Motor neuron (in vitro differentiated cells): ENCODE measurements at regions not wholly inside any gene's neighbourhood (a gene's known extent, or its start where the extent isn't known, plus 50 kb on each side); places are given as distances from the start of the nearest gene placed in this dataset.
"Not testable (repeated sequence)": the region's sequence is repeated elsewhere in the genome, so short reads cannot be mapped to it uniquely, and the experiment has no call there.

Experiments
- ATAC-seq, 8 experiments: fragments of 200-7000 bp; cut with Tn5 transposase; replicated peaks in 6 of 8; 2 replicates each; pipeline ENCODE4 v1.8.0; 2021; ENCODE audit warnings: mild to moderate bottlenecking in 8 of 8, moderate library complexity in 8 of 8
- H3K27ac ChIP-seq, 2 donors: fragments of 250-450 bp; sonication (Bioruptor Pico); 2 replicates each; pipeline ENCODE4 v1.9.0; 2021; ENCODE audit warnings: antibody characterized with exemption in 2 of 2, mild to moderate bottlenecking in 2 of 2, moderate library complexity in 1 of 2
- H3K4me1 ChIP-seq, 2 donors: fragments of 250-450 bp; sonication (Bioruptor Pico); replicated peaks in 1 of 2; 2 replicates each; pipeline ENCODE4 v1.6.1; 2021; ENCODE audit warnings: antibody characterized with exemption in 2 of 2, mild to moderate bottlenecking in 2 of 2, moderate library complexity in 1 of 2
- H3K4me3 ChIP-seq, 5 donors: fragments of 250-450 bp; sonication (Bioruptor Pico); 2 replicates each; pipeline ENCODE4 v1.9.0; 2021; ENCODE audit warnings: antibody characterized with exemption in 5 of 5, mild to moderate bottlenecking in 5 of 5, moderate library complexity in 4 of 5
- WGBS, 10 experiments: fragments of 450-650 bp; shearing (Covaris generic); methylation state at CpG; one replicate each; pipeline ENCODE4 v1.0.0; 2022; 5-methylcytosine and 5-hydroxymethylcytosine counted together
- in situ Hi-C, 9 experiments: fragments of 400-800 bp; cut with MboI; loops; one replicate each; pipeline ENCODE4 v1.15.0; 2021; ENCODE audit warnings: low sequenced_read_pairs in 9 of 9, low pct_unique_long_range_greater_than_20kb in 2 of 9; ENCODE audit not compliant: unreplicated experiment in 9 of 9

DNA sequence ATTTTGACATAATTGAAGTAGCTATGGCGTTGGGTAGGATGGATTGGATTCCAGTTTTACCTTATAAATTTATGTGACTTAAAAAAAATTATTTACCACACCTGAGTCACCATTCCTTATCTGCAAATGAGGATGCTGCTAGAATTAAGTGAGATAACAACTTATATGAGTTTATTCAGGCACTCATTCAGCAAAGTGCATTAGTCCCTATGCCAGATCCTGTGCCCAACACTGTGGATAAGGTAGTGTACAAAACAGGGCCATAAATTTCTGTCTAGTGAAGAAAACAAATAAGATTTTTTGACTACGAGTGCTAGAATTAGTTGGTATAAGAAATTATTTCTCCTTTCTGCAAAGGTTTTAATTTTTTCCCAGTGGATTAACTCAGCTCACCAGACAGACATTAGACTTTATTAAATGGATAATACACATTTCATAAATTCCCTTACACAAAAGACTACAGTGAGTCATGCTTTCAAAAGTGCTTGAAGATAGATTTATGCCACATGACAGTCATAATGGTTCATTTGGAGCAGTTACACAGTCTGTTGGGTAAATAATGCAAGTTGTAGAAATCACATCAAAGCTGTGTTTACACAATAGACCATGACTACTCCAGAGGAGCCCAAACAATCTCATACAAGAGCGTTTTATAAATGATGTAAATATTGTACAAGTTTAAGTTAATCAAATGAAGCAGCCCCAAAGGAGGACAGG, 129.9 kb upstream of the TGFBR2 start:
- peak in 6 of 8 experiments; percentile 45 to 96 (median 70) for ATAC-seq
- no peak overlapping the region for H3K27ac ChIP-seq
- 40 to 100% (median 81%) methylated on average over 1 to 3 of the region's 3 CpGs; no CpG with 5 or more reads in 1 of the 10 experiments for WGBS, 10 experiments
- no peak overlapping the region for H3K4me3 ChIP-seq
- H3K4me1 ChIP-seq, result no peaks in the 10 kb centered on the region
- in situ Hi-C loops, result no loop called here

DNA sequence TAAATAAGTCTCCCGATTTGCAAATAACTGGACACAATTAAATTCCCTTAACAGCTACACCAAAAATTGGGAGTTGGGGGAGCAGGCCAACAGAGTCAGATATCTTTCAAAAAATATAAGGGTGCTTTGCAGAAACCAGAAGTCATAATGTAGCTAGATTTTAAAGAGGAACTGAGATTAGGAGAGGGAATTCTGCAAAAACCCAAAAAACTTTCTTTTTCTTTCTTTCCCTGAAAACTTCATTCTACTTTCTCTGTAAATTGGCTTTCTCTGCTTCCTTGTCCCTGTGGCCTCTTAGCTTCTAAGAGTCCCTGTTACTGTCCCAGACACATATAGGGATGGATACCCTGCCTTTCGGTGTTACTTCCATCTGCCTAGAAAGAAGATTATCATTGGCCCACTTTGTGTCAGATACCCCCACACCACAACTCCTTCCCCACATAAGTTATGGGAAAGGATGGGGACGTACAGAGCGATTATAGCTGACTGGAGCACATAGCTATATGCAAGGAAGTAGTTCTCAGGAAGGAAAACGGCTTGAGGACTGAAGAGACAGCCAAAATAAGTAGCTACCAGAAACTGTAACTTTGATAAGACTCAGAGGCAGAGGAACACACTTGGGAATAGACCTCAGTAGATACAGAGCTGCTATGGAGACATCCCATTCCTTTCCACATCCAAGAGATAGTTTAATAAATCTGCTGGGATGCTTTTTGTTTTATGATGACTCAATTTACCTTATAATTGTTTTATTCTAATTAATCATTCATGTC, 129.1 kb upstream of the TGFBR2 start:
- Histone ChIP-seq H3K4me3 (no peak overlapping the region), H3K27ac (no peak overlapping the region), H3K4me1 (no peaks in the 10 kb centered on the region)
- ATAC-seq, result no peak
- in situ Hi-C loops, result no loop called here
- WGBS, 10 experiments, result 36 to 80% (median 69%) methylated on average over 2 to 5 of the region's 5 CpGs; no CpG with 5 or more reads in 1 of the 10 experiments

DNA sequence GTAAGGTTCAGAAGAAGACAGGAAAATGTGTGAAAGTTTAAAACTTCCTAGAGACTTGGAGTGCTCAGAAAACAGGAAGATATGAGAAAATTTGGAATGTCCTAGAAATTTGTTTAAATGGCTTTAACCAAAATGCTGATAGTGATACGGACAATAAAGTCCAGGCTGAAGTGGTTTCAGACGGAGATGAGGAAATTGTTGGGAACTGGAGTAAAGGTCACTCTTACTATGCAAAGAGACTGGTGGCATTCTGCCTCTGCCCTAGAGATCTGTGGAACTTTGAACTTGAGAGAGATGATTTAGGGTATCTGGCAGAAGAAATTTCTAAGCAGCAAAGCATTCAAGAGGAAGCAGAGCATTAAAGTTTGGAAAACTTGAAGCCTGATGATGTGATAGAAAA, 126.7 kb upstream of the TGFBR2 start:
- ATAC-seq, result not testable (repeated sequence)

GRCh38 chr3:30480156-30480555, 126.2 kb upstream of the TGFBR2 start:
- in situ Hi-C loops, H3K27ac ChIP-seq, H3K4me1 ChIP-seq, H3K4me3 ChIP-seq, ATAC-seq: not testable (repeated sequence)
- WGBS, 10 experiments, result 29 to 100% (median 78%) methylated on average over 1 of the region's 1 CpG; no CpG with 5 or more reads in 4 of the 10 experiments

More for the DNA sequence above, 126.7 kb upstream of the TGFBR2 start:
- WGBS, 10 experiments, result 67 to 100% (median 86%) methylated on average over 1 to 2 of the region's 2 CpGs; no CpG with 5 or more reads in 3 of the 10 experiments
- H3K27ac ChIP-seq, H3K4me1 ChIP-seq, H3K4me3 ChIP-seq, in situ Hi-C loops: not testable (repeated sequence)

DNA sequence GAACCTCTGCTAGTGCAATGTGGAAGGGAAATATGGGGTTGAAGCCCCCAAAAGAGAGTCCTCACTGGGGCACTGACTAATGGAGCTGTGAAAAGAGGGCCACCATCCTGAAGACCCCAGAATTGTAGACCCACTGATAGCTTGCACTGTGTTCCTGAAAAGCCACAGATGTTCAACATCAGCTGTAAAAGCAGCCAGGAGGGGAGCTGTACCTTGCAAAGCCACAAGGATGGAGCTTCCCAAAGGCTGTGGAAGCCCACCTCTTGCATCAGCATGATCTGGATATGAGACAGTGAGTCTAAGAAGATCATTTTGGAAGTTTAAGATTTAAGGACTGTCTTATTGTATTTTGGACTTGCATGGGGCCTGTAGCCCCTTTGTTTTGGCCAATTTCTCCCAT, 125.8 kb upstream of the TGFBR2 start:
- no peak for ATAC-seq
- in situ Hi-C loops, result no loop called here
- H3K4me1 ChIP-seq, result no peaks in the 10 kb centered on the region
- no peak overlapping the region for H3K27ac ChIP-seq
- H3K4me3 ChIP-seq, result no peak overlapping the region

GRCh38 chr3:30481241-30481640, 125.2 kb upstream of the TGFBR2 start:
- H3K27ac ChIP-seq, result no peak overlapping the region
- H3K4me3 ChIP-seq, result no peak overlapping the region
- WGBS, 10 experiments, result 0 to 60% (median 20%) methylated on average over 1 of the region's 1 CpG; no CpG with 5 or more reads in 5 of the 10 experiments
- in situ Hi-C loops, result no loop called here
- no peaks in the 10 kb centered on the region for H3K4me1 ChIP-seq
- ATAC-seq, result no peak

DNA sequence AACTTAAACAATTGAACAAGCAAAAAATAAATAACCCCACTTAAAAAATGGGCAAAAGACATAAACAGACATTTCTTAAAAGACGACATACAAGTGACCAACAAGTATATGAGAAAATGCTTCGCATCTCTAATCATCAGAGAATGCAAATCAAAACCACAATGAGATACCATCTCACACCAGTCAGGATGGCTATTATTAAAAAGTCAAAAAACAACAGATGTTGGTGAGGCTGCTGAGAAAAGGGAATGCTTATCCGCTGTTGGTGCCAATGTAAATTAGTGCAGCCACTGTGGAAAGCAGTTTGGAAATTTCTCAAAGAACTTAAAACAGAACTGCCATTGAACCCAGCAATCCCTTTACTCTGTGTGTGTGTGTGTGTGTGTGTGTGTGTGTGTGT, 122.2 kb upstream of the TGFBR2 start:
- 18 to 94% (median 80%) methylated on average over 1 to 3 of the region's 3 CpGs for WGBS, 10 experiments
- in situ Hi-C loops, H3K27ac ChIP-seq, H3K4me3 ChIP-seq, H3K4me1 ChIP-seq: not testable (repeated sequence)
- ATAC-seq, result peak in 1 of 8 experiments; percentile 55

DNA sequence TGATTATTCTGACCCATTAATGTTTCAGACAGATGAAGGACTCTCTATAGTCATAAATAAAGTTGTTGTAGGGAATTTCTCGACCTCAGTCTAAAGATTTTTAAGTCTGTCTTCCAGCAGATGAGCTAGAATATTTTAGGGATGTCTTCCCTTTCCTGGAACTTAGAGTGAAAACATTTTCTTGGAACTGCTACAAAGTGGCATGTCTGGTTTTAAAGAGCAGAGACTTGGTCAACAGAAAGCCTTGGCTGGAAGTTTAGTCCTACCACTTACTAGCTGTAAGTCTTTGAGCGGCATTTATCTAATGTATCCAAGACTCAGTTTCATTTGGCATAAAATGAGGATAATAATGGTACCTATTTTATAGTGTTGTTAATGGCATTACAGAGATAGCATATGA, 120.0 kb upstream of the TGFBR2 start:
- Histone ChIP-seq H3K4me3 (no peak overlapping the region), H3K4me1 (no peaks in the 10 kb centered on the region), H3K27ac (no peak overlapping the region)
- in situ Hi-C loops, result no loop called here
- 0 to 78% (median 59%) methylated on average over 1 to 2 of the region's 2 CpGs; no CpG with 5 or more reads in 1 of the 10 experiments for WGBS, 10 experiments
- ATAC-seq, result no peak

DNA sequence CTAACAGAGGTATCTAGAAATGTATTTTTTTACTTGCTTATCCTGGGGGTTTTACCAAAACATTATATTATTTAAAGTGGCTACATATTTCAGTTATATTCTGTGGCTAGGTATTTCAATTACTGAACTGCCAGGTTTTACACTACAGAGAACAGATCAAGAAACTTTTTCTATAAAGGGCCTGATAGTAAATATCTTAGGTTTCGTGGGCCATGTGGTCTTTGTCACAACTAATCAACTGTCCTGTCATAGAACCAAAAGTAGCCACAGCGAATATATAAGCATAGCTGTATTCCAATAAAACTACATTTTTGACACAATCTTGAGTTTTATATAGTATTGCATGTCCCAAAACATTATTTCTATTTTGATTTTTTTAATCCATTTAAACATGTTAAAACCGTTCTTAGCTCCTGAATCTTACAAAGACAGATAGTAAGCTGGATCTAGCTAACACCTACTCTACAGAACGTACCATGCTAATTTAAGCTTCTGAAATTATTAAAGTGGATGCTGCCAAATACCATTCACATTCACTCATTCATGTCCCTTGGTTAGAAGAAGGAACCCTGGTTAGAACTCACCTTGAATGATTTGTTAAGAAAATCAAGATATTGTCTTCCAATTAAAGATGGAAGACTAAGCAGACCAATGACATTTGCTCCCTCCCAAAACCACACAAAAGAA, 118.2 kb upstream of the TGFBR2 start:
- Histone ChIP-seq H3K4me1 (peaks cover 0 to 3% of the 10 kb centered on the region in 2 donors), H3K27ac (no peak overlapping the region), H3K4me3 (no peak overlapping the region)
- in situ Hi-C loops, result no loop called here
- WGBS, 10 experiments, result 65 to 91% (median 80%) methylated on average over 2 to 4 of the region's 4 CpGs
- no peak for ATAC-seq

DNA sequence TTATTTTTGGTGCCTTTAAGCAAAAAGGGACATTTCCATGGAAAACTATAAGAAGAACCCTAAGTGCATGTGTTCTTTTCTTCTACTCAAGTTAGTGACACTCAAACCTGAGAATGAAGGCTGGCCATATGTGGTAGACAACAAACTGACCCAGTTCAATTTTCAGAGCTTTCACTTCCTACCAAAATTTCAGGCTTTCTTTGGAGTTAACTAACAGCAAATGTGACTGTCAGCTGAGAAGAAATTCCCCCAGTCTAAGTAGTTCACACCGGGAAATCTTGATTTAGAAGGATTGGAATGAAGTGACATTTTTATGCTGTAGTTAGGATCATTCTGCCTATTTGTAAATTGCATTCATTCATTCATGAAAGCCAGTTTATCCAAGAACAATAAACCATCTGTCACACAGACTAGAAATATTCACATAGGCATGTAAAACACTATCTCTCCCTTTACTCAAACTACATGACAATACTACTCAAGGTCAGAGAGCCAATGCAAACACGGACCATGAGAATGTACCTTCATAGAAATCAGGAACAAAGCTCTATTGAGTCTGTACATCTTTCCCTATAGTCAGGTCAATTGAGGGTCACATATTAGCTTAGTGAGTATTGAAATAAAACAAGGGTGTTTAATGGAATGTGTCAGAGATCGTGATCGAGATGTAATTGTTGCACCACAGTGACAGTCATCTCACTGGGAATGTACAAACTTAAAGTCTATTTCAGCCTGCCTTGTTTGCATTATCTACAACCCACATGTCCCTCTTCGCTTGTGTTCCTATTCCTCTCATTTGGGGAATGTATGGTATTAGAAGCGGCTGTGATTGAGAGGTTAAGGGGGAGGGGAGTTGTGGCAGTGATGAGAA, 113.8 kb upstream of the TGFBR2 start:
- Histone ChIP-seq H3K4me1 (peaks cover 0 to 3% of the 10 kb centered on the region in 2 donors), H3K4me3 (no peak overlapping the region), H3K27ac (no peak overlapping the region)
- 0 to 67% (median 36%) methylated on average over 1 to 6 of the region's 6 CpGs for WGBS, 10 experiments
- peak in 7 of 8 experiments; percentile 16 to 82 (median 40) for ATAC-seq
- in situ Hi-C loops, result no loop called here

- Histone ChIP-seq H3K4me1 (peaks cover 0 to 3% of the 10 kb centered on the region in 2 donors), H3K4me3 (no peak overlapping the region), H3K27ac (no peak overlapping the region)
- in situ Hi-C loops, result no loop called here
- WGBS, 10 experiments, result 40 to 100% (median 91%) methylated on average over 1 to 2 of the region's 2 CpGs; no CpG with 5 or more reads in 1 of the 10 experiments
- peak in 2 of 8 experiments; percentile 22 to 51 for ATAC-seq
Observed at GRCh38 chr3:30493911-30494311, 112.5 kb upstream of the TGFBR2 start.

DNA sequence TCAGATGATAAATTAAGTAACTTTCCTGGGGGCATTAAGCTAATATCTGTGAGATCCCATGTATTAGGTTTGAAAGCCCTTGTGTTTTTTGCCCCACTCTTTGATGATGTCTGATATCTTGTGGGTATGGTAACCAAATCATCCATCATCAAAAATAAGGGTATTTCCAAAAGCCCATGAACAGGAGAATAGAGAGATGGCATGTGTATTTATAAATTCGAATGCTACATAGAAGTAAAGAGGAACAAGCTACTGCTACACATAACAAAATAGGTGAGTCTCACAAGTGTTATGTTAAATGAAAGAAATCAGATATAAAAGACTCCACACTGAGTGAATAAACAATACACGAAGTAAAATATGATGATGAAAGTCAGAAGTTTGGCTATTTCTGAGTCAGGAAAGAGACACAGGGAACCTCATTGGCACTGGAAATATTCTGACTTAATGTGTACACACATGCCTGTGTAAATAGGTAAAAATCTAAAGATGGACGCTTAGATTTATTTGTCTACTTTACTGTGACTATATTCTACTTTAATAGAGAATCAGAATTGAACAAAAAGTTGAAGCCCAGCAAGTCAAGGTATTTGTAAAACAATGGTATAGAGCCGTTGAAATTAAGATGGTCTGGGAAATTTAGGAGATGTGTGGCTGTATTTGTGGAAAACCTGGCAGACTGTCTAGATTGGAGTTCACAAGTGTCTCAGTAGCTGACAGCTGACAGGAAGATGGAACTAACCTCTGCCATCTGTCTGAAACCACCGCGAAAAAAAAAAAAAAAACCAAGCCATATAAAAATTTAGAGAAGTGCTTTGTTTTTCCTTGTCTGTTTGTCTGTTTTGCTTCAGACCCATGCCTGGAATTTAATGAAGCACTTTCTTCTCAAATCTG, 111.0 kb upstream of the TGFBR2 start:
- H3K4me1 ChIP-seq, result peaks cover 0 to 3% of the 10 kb centered on the region in 2 donors
- in situ Hi-C loops, result no loop called here
- WGBS, 10 experiments, result 54 to 100% (median 71%) methylated on average over 1 to 6 of the region's 6 CpGs
- no peak overlapping the region for H3K27ac ChIP-seq
- H3K4me3 ChIP-seq, result no peak overlapping the region
- ATAC-seq, result no peak
